ENCODE measurements at regions not wholly inside any gene's neighbourhood (a gene's known extent, or its start where the extent isn't known, plus 50 kb on each side); places are given as distances from the start of the nearest gene placed in this dataset.
A peak's percentile ranks its signal among the peaks of the same experiment; 100 is the strongest.

DNA sequence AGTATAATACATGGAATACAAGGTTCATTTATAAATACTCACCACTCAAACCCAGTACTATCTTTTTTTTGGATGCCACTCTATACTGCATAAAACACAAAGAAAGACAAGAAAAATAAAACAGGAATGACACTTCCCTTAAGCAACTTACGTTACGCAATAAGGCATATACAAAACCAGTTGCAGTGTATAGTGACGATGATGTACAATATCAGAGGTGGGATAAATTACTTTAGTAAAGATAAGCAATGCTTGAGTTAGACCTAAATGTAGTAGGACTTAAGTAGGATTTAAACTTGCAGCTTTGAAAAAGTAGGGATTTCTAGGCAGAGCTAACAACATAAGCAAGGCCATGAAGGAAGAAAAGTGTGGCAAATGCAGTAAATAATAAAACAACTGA lies 374.9 kb downstream of the SPRY2 start:
- Histone ChIP-seq H3K27me3 (ENCODE audit: control insufficient read depth, extremely low read depth, insufficient read depth, low read length) (no peaks in the 10 kb centered on the region), H3K79me2 (ENCODE audit: control insufficient read depth, insufficient read depth, low read length) (no peaks in the 10 kb centered on the region), H4K20me1 (ENCODE audit: control insufficient read depth, extremely low read depth, insufficient read depth, low read length) (no peaks in the 10 kb centered on the region), H3K4me3 (ENCODE audit: control insufficient read depth in 2 of 3, extremely low read depth in 1 of 3, insufficient read depth in 2 of 3, low read depth in 1 of 3, low read length in 3 of 3) (no peak overlapping the region), H3K4me1 (ENCODE audit: control insufficient read depth, extremely low read depth, insufficient read depth, low read length) (peaks cover 6% of the 10 kb centered on the region), H3K9me1 (ENCODE audit: control insufficient read depth, extremely low read depth, insufficient read depth, low read length) (no peaks in the 10 kb centered on the region), H3K9ac (ENCODE audit: control insufficient read depth, extremely low read depth, insufficient read depth, low read length) (no peak overlapping the region), H3K27ac (ENCODE audit: control insufficient read depth, insufficient read depth, low read length) (no peak overlapping the region), H3K4me2 (ENCODE audit: control insufficient read depth, extremely low read depth, insufficient read depth, low read depth, low read length) (no peak overlapping the region), H3K9me3 (ENCODE audit: control insufficient read depth, low read depth, low read length) (no peaks in the 10 kb centered on the region), H3K36me3 (ENCODE audit: control insufficient read depth in 2 of 2, extremely low read depth in 1 of 2, insufficient read depth in 2 of 2, low read length in 2 of 2) (no peaks in the 10 kb centered on the region), H2AFZ (ENCODE audit: control insufficient read depth, low read length) (no peak overlapping the region)
- dilution Hi-C loops (cut with MboI; ENCODE audit: extremely low pct_ligation_motif_present, low sequenced_read_pairs), result no loop called here
- peak; percentile 5 for FAIRE-seq
- no peak for DNase-seq (ENCODE audit: low read depth, low spot score)
- TF ChIP-seq, protein P1, sequence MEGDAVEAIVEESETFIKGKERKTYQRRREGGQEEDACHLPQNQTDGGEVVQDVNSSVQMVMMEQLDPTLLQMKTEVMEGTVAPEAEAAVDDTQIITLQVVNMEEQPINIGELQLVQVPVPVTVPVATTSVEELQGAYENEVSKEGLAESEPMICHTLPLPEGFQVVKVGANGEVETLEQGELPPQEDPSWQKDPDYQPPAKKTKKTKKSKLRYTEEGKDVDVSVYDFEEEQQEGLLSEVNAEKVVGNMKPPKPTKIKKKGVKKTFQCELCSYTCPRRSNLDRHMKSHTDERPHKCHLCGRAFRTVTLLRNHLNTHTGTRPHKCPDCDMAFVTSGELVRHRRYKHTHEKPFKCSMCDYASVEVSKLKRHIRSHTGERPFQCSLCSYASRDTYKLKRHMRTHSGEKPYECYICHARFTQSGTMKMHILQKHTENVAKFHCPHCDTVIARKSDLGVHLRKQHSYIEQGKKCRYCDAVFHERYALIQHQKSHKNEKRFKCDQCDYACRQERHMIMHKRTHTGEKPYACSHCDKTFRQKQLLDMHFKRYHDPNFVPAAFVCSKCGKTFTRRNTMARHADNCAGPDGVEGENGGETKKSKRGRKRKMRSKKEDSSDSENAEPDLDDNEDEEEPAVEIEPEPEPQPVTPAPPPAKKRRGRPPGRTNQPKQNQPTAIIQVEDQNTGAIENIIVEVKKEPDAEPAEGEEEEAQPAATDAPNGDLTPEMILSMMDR (optimal IDR thresholded peaks at IDR 0.05 in 1 of 3, IDR thresholded peaks at IDR 0.05 in 1 of 3, conservative IDR thresholded peaks at IDR 0.05 in 1 of 3; ENCODE audit: extremely low read depth in 1 of 3, insufficient read depth in 2 of 3, low read length in 3 of 3), result no peak
- no peak for TF ChIP-seq EZH2 (IDR thresholded peaks at IDR 0.05; ENCODE audit: low read length)

GRCh38 chr13:79946556-79946955 lies 394.4 kb downstream of the SPRY2 start:
- H3K4me2 ChIP-seq (ENCODE audit: control insufficient read depth, extremely low read depth, insufficient read depth, low read depth, low read length), result no peak overlapping the region
- H3K9me3 ChIP-seq (ENCODE audit: control insufficient read depth, low read depth, low read length), result no peaks in the 10 kb centered on the region
- no peak overlapping the region for H3K4me3 ChIP-seq (ENCODE audit: control insufficient read depth in 2 of 3, extremely low read depth in 1 of 3, insufficient read depth in 2 of 3, low read depth in 1 of 3, low read length in 3 of 3)
- no peaks in the 10 kb centered on the region for H3K4me1 ChIP-seq (ENCODE audit: control insufficient read depth, extremely low read depth, insufficient read depth, low read length)
- H3K9ac ChIP-seq (ENCODE audit: control insufficient read depth, extremely low read depth, insufficient read depth, low read length), result no peak overlapping the region
- FAIRE-seq (no peak), DNase-seq (ENCODE audit: low read depth, low spot score) (no peak)
- no peaks in the 10 kb centered on the region for H3K9me1 ChIP-seq (ENCODE audit: control insufficient read depth, extremely low read depth, insufficient read depth, low read length)
- H3K36me3 ChIP-seq (ENCODE audit: control insufficient read depth in 2 of 2, extremely low read depth in 1 of 2, insufficient read depth in 2 of 2, low read length in 2 of 2), result no peaks in the 10 kb centered on the region
- no peak overlapping the region for H2AFZ ChIP-seq (ENCODE audit: control insufficient read depth, low read length)
- no peak overlapping the region for H3K27ac ChIP-seq (ENCODE audit: control insufficient read depth, insufficient read depth, low read length)
- H3K27me3 ChIP-seq (ENCODE audit: control insufficient read depth, extremely low read depth, insufficient read depth, low read length), result no peaks in the 10 kb centered on the region
- H4K20me1 ChIP-seq (ENCODE audit: control insufficient read depth, extremely low read depth, insufficient read depth, low read length), result no peaks in the 10 kb centered on the region
- TF ChIP-seq, protein P1 (optimal IDR thresholded peaks at IDR 0.05 in 1 of 3, IDR thresholded peaks at IDR 0.05 in 1 of 3, conservative IDR thresholded peaks at IDR 0.05 in 1 of 3; ENCODE audit: extremely low read depth in 1 of 3, insufficient read depth in 2 of 3, low read length in 3 of 3), result no peak
- no peaks in the 10 kb centered on the region for H3K79me2 ChIP-seq (ENCODE audit: control insufficient read depth, insufficient read depth, low read length)
- dilution Hi-C loops (cut with MboI; ENCODE audit: extremely low pct_ligation_motif_present, low sequenced_read_pairs), result no loop called here

All from keratinocyte (primary cell).